ENCODE measurements at regions not wholly inside any gene's neighbourhood (a gene's known extent, or its start where the extent isn't known, plus 50 kb on each side); places are given as distances from the start of the nearest gene placed in this dataset.

- Mint-ChIP-seq H3K27me3 (ENCODE audit: unreplicated experiment) (peaks cover 4% of the 10 kb centered on the region), H3K9me3 (ENCODE audit: unreplicated experiment) (peaks cover 11% of the 10 kb centered on the region), H3K4me1 (ENCODE audit: unreplicated experiment) (no peaks in the 10 kb centered on the region), H3K36me3 (ENCODE audit: low read depth, unreplicated experiment) (peaks cover 4% of the 10 kb centered on the region), H3K27ac (ENCODE audit: unreplicated experiment) (no peak overlapping the region), H3K4me3 (ENCODE audit: unreplicated experiment) (no peak overlapping the region)
- TF ChIP-seq CTCF (IDR thresholded peaks at IDR 0.05; ENCODE audit: unreplicated experiment) = no peak
- no peak for DNase-seq (ENCODE audit: low spot score)
These were observed 128.7 kb upstream of the C14orf180 start for GRCh38 chr14:104450811-104451401.

- H3K27ac Mint-ChIP-seq (ENCODE audit: unreplicated experiment) = no peak overlapping the region
- no peak for TF ChIP-seq CTCF (IDR thresholded peaks at IDR 0.05; ENCODE audit: unreplicated experiment)
- H3K27me3 Mint-ChIP-seq (ENCODE audit: unreplicated experiment) = peaks cover 2% of the 10 kb centered on the region
- no peak overlapping the region for H3K4me3 Mint-ChIP-seq (ENCODE audit: unreplicated experiment)
- no peaks in the 10 kb centered on the region for H3K4me1 Mint-ChIP-seq (ENCODE audit: unreplicated experiment)
- peaks cover 11% of the 10 kb centered on the region for H3K9me3 Mint-ChIP-seq (ENCODE audit: unreplicated experiment)
- no peak for DNase-seq (ENCODE audit: low spot score)
- peaks cover 4% of the 10 kb centered on the region for H3K36me3 Mint-ChIP-seq (ENCODE audit: low read depth, unreplicated experiment)
These were observed 128.1 kb upstream of the C14orf180 start for GRCh38 chr14:104451474-104451873.

GRCh38 chr14:104458845-104459244 lies 120.7 kb upstream of the C14orf180 start:
- no peak overlapping the region for H3K4me3 Mint-ChIP-seq (ENCODE audit: unreplicated experiment)
- TF ChIP-seq CTCF (IDR thresholded peaks at IDR 0.05; ENCODE audit: unreplicated experiment) = no peak
- no peaks in the 10 kb centered on the region for H3K9me3 Mint-ChIP-seq (ENCODE audit: unreplicated experiment)
- H3K36me3 Mint-ChIP-seq (ENCODE audit: low read depth, unreplicated experiment) = no peaks in the 10 kb centered on the region
- H3K4me1 Mint-ChIP-seq (ENCODE audit: unreplicated experiment) = peaks cover 4% of the 10 kb centered on the region
- DNase-seq (ENCODE audit: low spot score) = no peak
- H3K27me3 Mint-ChIP-seq (ENCODE audit: unreplicated experiment) = peaks cover 4% of the 10 kb centered on the region
- H3K27ac Mint-ChIP-seq (ENCODE audit: unreplicated experiment) = no peak overlapping the region

- H3K36me3 Mint-ChIP-seq (ENCODE audit: low read depth, unreplicated experiment) = no peaks in the 10 kb centered on the region
- DNase-seq (ENCODE audit: low spot score) = no peak
- no peaks in the 10 kb centered on the region for H3K9me3 Mint-ChIP-seq (ENCODE audit: unreplicated experiment)
- no peak overlapping the region for H3K27ac Mint-ChIP-seq (ENCODE audit: unreplicated experiment)
- peaks cover 4% of the 10 kb centered on the region for H3K4me1 Mint-ChIP-seq (ENCODE audit: unreplicated experiment)
- TF ChIP-seq CTCF (IDR thresholded peaks at IDR 0.05; ENCODE audit: unreplicated experiment) = no peak
- no peak overlapping the region for H3K4me3 Mint-ChIP-seq (ENCODE audit: unreplicated experiment)
- peaks cover 4% of the 10 kb centered on the region for H3K27me3 Mint-ChIP-seq (ENCODE audit: unreplicated experiment)
These were observed 118.5 kb upstream of the C14orf180 start for GRCh38 chr14:104460791-104461651.

All from endothelial cell (in vitro differentiated cells).